Spleen (tissue), 11 donors: ENCODE measurements at regions not wholly inside any gene's neighbourhood (a gene's known extent, or its start where the extent isn't known, plus 50 kb on each side); places are given as distances from the start of the nearest gene placed in this dataset.

Experiments used
- DNase-seq: peaks from one replicate; pipeline ENCODE4 v3.0.0-alpha.2; 2020
- H3K27ac ChIP-seq, 8 donors: fragments of 200-600 bp; sonication (generic) in 7 of 8; 1 replicate in 4 of 8; 2 replicates in 4 of 8; pipeline versions ENCODE4 v1.5.0 to v1.8.0; 2016 to 2021; ENCODE audit warnings: inconsistent platforms in 4 of 8, mild to moderate bottlenecking in 4 of 8, moderate library complexity in 1 of 8
- H3K27me3 ChIP-seq, 7 donors: fragments of 200-600 bp; sonication (generic) in 6 of 7; replicated peaks in 1 of 7; 1 replicate in 4 of 7; 2 replicates in 3 of 7; pipeline versions ENCODE4 v1.5.0 to v1.8.0; 2016 to 2021; ENCODE audit warnings: inconsistent platforms in 3 of 7, mild to moderate bottlenecking in 1 of 7
- H3K36me3 ChIP-seq, 6 donors: fragments of 200-600 bp; sonication (generic) in 5 of 6; 1 replicate in 4 of 6; 2 replicates in 2 of 6; pipeline versions ENCODE4 v1.5.0 to v1.8.0; 2016 to 2021; ENCODE audit warnings: inconsistent platforms in 2 of 6
- H3K4me1 ChIP-seq, 6 donors: fragments of 200-600 bp; sonication (generic) in 5 of 6; 1 replicate in 3 of 6; 2 replicates in 3 of 6; pipeline versions ENCODE4 v1.5.0 to v1.8.0; 2016 to 2021; ENCODE audit warnings: inconsistent platforms in 3 of 6
- H3K4me3 ChIP-seq, 8 donors: fragments of 200-600 bp; sonication (generic) in 7 of 8; 1 replicate in 4 of 8; 2 replicates in 4 of 8; pipeline versions ENCODE4 v1.5.0 to v1.8.0; 2016 to 2021; ENCODE audit warnings: inconsistent platforms in 4 of 8, mild to moderate bottlenecking in 4 of 8, moderate library complexity in 2 of 8
- H3K9me3 ChIP-seq, 8 donors: fragments of 200-600 bp; sonication (generic) in 7 of 8; 1 replicate in 4 of 8; 2 replicates in 4 of 8; pipeline versions ENCODE4 v1.5.0 to v1.8.0; 2016 to 2021; ENCODE audit warnings: inconsistent platforms in 4 of 8
- POLR2A ChIP-seq, 3 donors: fragments of 450-650 bp; IDR thresholded peaks; one replicate each; pipeline ENCODE4 v1.5.1; 2017; ENCODE audit warnings: antibody characterized with exemption in 3 of 3, mild to moderate bottlenecking in 1 of 3
- POLR2AphosphoS5 ChIP-seq, 3 donors: sonication (generic); formaldehyde crosslinking; IDR thresholded peaks; one replicate each; pipeline ENCODE4 v1.5.1; 2017; ENCODE audit warnings: antibody characterized with exemption in 3 of 3
- WGBS, 5 donors: extraction: QIAGEN DNeasy Blood & Tissue Kit in 3 of 5; methylation state at CpG; one replicate each; pipeline versions ENCODE4 v1.1.5 to v1.1.7; 2013 to 2018; 5-methylcytosine and 5-hydroxymethylcytosine counted together
- intact Hi-C: fragments of 100-400 bp; cut with DNase I; formaldehyde crosslinking; loops from one replicate; pipeline ENCODE4 v1.15.0; 2023; ENCODE audit warnings: low total_unique reads
- TF ChIP-seq, protein P1 (sequence below), 11 experiments: fragments of 200-600 bp in 7 of 11; fragments of 450-650 bp in 4 of 11; sonication (generic) in 4 of 11; IDR thresholded peaks in 8 of 11; conservative IDR thresholded peaks in 3 of 11; 1 replicate in 7 of 11; 2 replicates in 4 of 11; pipeline versions ENCODE4 v1.4.0 to v1.8.0; 2016 to 2021; ENCODE audit warnings: antibody characterized with exemption in 11 of 11, inconsistent platforms in 4 of 11, mild to moderate bottlenecking in 1 of 11
- donor health status: healthy with polysubstance abuse.
- donor health status: DM: no; HTN: no; CAD: no; lungs with moderate emphysema.
- donor health status: DM: no; HTN: no; CAD: no.
- donor health status: Bipolar disorder and iron deficiency.
- donor health status: healthy.
- donor health status: DM: no; HTN: no; CAD: no.
- donor health status: DM: yes; HTN: yes; CAD: no.

DNA sequence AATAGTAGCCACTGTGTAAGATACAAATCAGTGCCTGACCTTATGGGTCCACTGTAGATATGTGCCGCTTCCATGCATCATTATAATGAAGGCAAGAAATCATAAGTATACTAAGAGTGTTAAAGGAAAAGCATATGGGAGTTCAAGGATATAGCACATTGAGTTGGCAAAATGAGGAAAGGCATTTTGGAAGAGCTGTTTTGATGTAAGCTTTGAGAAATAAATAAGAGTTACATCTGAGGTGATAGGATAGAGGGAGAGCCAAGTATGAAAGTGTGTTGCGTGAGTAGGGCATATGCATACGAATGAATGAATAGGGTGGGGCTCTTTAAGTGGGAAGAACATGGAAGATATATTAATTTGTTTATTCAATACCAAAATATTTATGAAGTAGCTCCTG, 101.0 kb upstream of the DMAC1 start:
- TF ChIP-seq, protein P1, sequence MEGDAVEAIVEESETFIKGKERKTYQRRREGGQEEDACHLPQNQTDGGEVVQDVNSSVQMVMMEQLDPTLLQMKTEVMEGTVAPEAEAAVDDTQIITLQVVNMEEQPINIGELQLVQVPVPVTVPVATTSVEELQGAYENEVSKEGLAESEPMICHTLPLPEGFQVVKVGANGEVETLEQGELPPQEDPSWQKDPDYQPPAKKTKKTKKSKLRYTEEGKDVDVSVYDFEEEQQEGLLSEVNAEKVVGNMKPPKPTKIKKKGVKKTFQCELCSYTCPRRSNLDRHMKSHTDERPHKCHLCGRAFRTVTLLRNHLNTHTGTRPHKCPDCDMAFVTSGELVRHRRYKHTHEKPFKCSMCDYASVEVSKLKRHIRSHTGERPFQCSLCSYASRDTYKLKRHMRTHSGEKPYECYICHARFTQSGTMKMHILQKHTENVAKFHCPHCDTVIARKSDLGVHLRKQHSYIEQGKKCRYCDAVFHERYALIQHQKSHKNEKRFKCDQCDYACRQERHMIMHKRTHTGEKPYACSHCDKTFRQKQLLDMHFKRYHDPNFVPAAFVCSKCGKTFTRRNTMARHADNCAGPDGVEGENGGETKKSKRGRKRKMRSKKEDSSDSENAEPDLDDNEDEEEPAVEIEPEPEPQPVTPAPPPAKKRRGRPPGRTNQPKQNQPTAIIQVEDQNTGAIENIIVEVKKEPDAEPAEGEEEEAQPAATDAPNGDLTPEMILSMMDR (IDR thresholded peaks at IDR 0.05 in 8 of 11, conservative IDR thresholded peaks at IDR 0.05 in 3 of 11): no peak
- TF ChIP-seq POLR2A (IDR thresholded peaks at IDR 0.05) (no peak), POLR2AphosphoS5 (IDR thresholded peaks at IDR 0.05) (no peak)
- intact Hi-C loops: no loop called here
- Histone ChIP-seq H3K9me3 (no peaks in the 10 kb centered on the region), H3K27me3 (no peaks in the 10 kb centered on the region), H3K4me1 (no peaks in the 10 kb centered on the region), H3K36me3 (no peaks in the 10 kb centered on the region), H3K4me3 (no peak overlapping the region), H3K27ac (no peak overlapping the region)
- DNase-seq: no peak
- 90 to 98% (median 97%) methylated on average over 3 of the region's 3 CpGs for WGBS, 5 donors

DNA sequence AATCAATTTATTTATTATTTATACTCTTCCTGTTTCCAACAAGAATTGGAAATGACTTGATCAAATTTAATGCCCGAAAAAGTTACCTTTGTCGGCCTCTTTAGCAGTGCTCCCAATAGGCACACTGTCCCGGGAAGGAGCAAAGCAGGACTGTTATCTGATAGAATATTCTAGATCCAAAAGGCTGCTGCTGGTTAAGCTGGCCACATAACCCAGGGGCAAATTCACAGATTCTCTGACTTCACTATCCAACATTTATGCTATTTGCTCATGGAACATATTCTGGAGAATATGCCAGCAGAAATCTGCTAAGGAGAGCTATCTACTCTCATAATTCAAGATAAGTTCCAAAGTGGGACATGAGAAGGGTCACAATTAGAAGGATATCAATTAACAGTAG, 100.2 kb upstream of the DMAC1 start:
- Histone ChIP-seq H3K4me3 (no peak overlapping the region), H3K27me3 (no peaks in the 10 kb centered on the region), H3K27ac (no peak overlapping the region), H3K4me1 (no peaks in the 10 kb centered on the region), H3K36me3 (no peaks in the 10 kb centered on the region), H3K9me3 (no peaks in the 10 kb centered on the region)
- no peak for TF ChIP-seq POLR2A (IDR thresholded peaks at IDR 0.05)
- TF ChIP-seq, protein P1 (IDR thresholded peaks at IDR 0.05 in 8 of 11, conservative IDR thresholded peaks at IDR 0.05 in 3 of 11): no peak
- no peak for TF ChIP-seq POLR2AphosphoS5 (IDR thresholded peaks at IDR 0.05)
- no peak for DNase-seq
- 54 to 79% (median 62%) methylated on average over 3 of the region's 3 CpGs for WGBS, 5 donors
- intact Hi-C loops: no loop called here

DNA sequence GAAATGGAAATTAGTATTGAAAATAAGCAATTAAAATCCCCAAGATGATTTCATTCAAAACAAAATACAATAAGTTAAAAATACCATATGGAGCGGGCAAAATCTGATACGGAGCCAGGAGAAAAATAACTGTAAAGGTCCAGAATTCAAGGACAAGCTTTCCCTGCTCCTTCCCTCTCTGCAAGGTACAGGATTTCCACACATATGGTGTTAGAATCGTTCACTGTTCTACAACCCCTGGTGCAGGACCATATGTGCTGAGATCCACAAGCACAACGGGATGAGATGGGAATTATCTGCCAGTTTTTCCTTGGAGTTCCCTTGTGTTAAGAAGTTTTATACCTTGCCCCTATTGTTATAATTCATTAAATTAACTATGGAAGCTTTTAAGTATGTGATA, 94.7 kb upstream of the DMAC1 start:
- no peak for TF ChIP-seq POLR2A (IDR thresholded peaks at IDR 0.05)
- TF ChIP-seq, protein P1 (IDR thresholded peaks at IDR 0.05 in 8 of 11, conservative IDR thresholded peaks at IDR 0.05 in 3 of 11): no peak
- no peak for TF ChIP-seq POLR2AphosphoS5 (IDR thresholded peaks at IDR 0.05)

DNA sequence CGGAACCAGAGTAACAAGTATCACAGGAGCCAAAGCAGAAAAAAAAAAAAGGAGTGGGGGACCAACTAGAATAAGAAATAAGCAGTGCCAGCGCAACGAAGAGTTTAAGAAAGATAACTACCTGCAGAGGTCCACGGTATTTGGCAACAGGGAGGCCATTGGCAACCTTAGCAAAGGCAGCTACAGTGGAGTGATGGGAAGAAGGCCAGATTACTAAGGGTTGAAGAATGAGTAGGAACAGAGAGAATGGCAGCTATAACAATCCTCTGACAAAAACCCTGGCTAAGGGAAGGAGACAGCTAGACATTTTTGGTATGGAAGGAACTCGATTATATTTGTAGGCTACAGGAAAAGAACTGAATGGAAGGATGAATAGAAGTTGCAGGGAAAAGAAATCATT, 93.4 kb upstream of the DMAC1 start:
- H3K4me3 ChIP-seq: no peak overlapping the region
- H3K27ac ChIP-seq: no peak overlapping the region
- WGBS, 5 donors: 86 to 94% (median 90%) methylated on average over 5 of the region's 5 CpGs
- no peaks in the 10 kb centered on the region for H3K4me1 ChIP-seq
- TF ChIP-seq POLR2A (IDR thresholded peaks at IDR 0.05): no peak
- DNase-seq: no peak
- no peaks in the 10 kb centered on the region for H3K27me3 ChIP-seq
- no peaks in the 10 kb centered on the region for H3K36me3 ChIP-seq
- H3K9me3 ChIP-seq: peaks cover 0 to 8% (median 0%) of the 10 kb centered on the region in 8 donors
- intact Hi-C loops: no loop called here

More for the DNA sequence above, 94.7 kb upstream of the DMAC1 start:
- no peaks in the 10 kb centered on the region for H3K36me3 ChIP-seq
- peaks cover 0 to 8% (median 0%) of the 10 kb centered on the region in 8 donors for H3K9me3 ChIP-seq
- no peak overlapping the region for H3K27ac ChIP-seq
- H3K4me3 ChIP-seq: no peak overlapping the region
- intact Hi-C loops: no loop called here
- 72 to 80% (median 76%) methylated on average over 4 of the region's 4 CpGs for WGBS, 5 donors
- H3K4me1 ChIP-seq: no peaks in the 10 kb centered on the region
- no peak for DNase-seq
- no peaks in the 10 kb centered on the region for H3K27me3 ChIP-seq
